DOHH2 (cell line): ENCODE measurements at regions not wholly inside any gene's neighbourhood (a gene's known extent, or its start where the extent isn't known, plus 50 kb on each side); places are given as distances from the start of the nearest gene placed in this dataset.

Source experiments
- EZH2phosphoT487 ChIP-seq: fragments of 200-600 bp; sonication (generic); IDR thresholded peaks from 2 replicates; pipeline ENCODE4 v1.6.1; 2017; ENCODE audit warnings: borderline replicate concordance, mild to moderate bottlenecking, antibody characterized with exemption, low read length, moderate library complexity, mixed read lengths
- TF ChIP-seq, protein P1 (sequence below): fragments of 200-600 bp; sonication (generic); IDR thresholded peaks from one replicate; pipeline ENCODE4 v1.5.1; 2014; ENCODE audit warnings: antibody characterized with exemption, mild to moderate bottlenecking, low read depth, low read length; ENCODE audit not compliant: poor library complexity, severe bottlenecking

- TF ChIP-seq, protein P1, sequence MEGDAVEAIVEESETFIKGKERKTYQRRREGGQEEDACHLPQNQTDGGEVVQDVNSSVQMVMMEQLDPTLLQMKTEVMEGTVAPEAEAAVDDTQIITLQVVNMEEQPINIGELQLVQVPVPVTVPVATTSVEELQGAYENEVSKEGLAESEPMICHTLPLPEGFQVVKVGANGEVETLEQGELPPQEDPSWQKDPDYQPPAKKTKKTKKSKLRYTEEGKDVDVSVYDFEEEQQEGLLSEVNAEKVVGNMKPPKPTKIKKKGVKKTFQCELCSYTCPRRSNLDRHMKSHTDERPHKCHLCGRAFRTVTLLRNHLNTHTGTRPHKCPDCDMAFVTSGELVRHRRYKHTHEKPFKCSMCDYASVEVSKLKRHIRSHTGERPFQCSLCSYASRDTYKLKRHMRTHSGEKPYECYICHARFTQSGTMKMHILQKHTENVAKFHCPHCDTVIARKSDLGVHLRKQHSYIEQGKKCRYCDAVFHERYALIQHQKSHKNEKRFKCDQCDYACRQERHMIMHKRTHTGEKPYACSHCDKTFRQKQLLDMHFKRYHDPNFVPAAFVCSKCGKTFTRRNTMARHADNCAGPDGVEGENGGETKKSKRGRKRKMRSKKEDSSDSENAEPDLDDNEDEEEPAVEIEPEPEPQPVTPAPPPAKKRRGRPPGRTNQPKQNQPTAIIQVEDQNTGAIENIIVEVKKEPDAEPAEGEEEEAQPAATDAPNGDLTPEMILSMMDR, result no peak
- TF ChIP-seq EZH2phosphoT487, result no peak
Measured at GRCh38 chr9:14373336-14373666, 59.4 kb upstream of the NFIB start.
